SU-DHL-6 (cell line): ENCODE measurements at regions not wholly inside any gene's neighbourhood (a gene's known extent, or its start where the extent isn't known, plus 50 kb on each side); places are given as distances from the start of the nearest gene placed in this dataset.
"Not testable (repeated sequence)": the region's sequence is repeated elsewhere in the genome, so short reads cannot be mapped to it uniquely, and the experiment has no call there.

Experiments used
- H2AFZ ChIP-seq: fragments of 200-600 bp; sonication (generic); 2 replicates; pipeline ENCODE4 v1.6.1; 2014; ENCODE audit warnings: low read depth, mild to moderate bottlenecking, moderate library complexity, mixed read lengths, antibody characterized with exemption, low read length; ENCODE audit not compliant: severe bottlenecking
- H3F3A ChIP-seq: fragments of 200-600 bp; shearing (Covaris generic); 2 replicates; pipeline ENCODE4 v1.6.0; 2016; ENCODE audit warnings: antibody characterized with exemption, mild to moderate bottlenecking; ENCODE audit not compliant: insufficient read depth
- H3K27ac ChIP-seq: fragments of 200-600 bp; sonication (generic); 2 replicates; pipeline ENCODE4 v1.5.1; 2016; ENCODE audit warnings: low read depth, mild to moderate bottlenecking, low read length, moderate library complexity, mixed read lengths
- H3K27me3 ChIP-seq: fragments of 200-600 bp; sonication (generic), shearing (Covaris generic); 2 replicates; pipeline ENCODE4 v1.6.0; 2014; ENCODE audit warnings: mild to moderate bottlenecking, low read length
- H3K36me3 ChIP-seq: fragments of 200-600 bp; sonication (generic); 2 replicates; pipeline ENCODE4 v1.6.1; 2014; ENCODE audit warnings: mild to moderate bottlenecking, low read length, mixed read lengths
- H3K4me2 ChIP-seq: fragments of 300-600, 200-600 bp; shearing (Covaris generic), sonication (generic); 2 replicates; pipeline ENCODE4 v1.6.0; 2014; ENCODE audit warnings: low read length, low read depth, mild to moderate bottlenecking; ENCODE audit not compliant: poor library complexity, severe bottlenecking
- H3K4me3 ChIP-seq: fragments of 200-600 bp; sonication (generic); 2 replicates; pipeline ENCODE4 v1.5.1; 2014; ENCODE audit warnings: antibody characterized with exemption, low read length, mild to moderate bottlenecking, mixed read lengths; ENCODE audit not compliant: insufficient read depth, poor library complexity, severe bottlenecking
- H3K79me2 ChIP-seq: fragments of 200-600 bp; sonication (generic); 2 replicates; pipeline ENCODE4 v1.6.1; 2014; ENCODE audit warnings: mild to moderate bottlenecking, low read length, moderate library complexity; ENCODE audit not compliant: insufficient read depth
- H3K9ac ChIP-seq: fragments of 200-600 bp; sonication (generic); 2 replicates; pipeline ENCODE4 v1.7.0; 2014; ENCODE audit warnings: mild to moderate bottlenecking, low read length
- H3K9me2 ChIP-seq: fragments of 200-600 bp; sonication (generic); replicated peaks from 2 replicates; pipeline ENCODE4 v1.6.1; 2014; ENCODE audit warnings: low read length; ENCODE audit not compliant: insufficient read depth
- H3K9me3 ChIP-seq: fragments of 200-600 bp; sonication (generic); 2 replicates; pipeline ENCODE4 v1.6.1; 2014; ENCODE audit warnings: low read length, mixed read lengths; ENCODE audit not compliant: insufficient read depth
- H4K20me1 ChIP-seq: fragments of 200-600 bp; sonication (generic); 2 replicates; pipeline ENCODE4 v1.6.1; 2014; ENCODE audit warnings: low read depth, mild to moderate bottlenecking, antibody characterized with exemption, low read length, moderate library complexity, mixed read lengths
- CTCF ChIP-seq: fragments of 200-600 bp; sonication (generic); IDR thresholded peaks from one replicate; pipeline ENCODE4 v1.5.1; 2017; ENCODE audit warnings: antibody characterized with exemption, mild to moderate bottlenecking, low read length, moderate library complexity; ENCODE audit not compliant: insufficient read depth, poor library complexity, severe bottlenecking
- EZH2phosphoT487 ChIP-seq: fragments of 200-600 bp; sonication (generic), shearing (Covaris generic); conservative IDR thresholded peaks from 2 replicates; pipeline ENCODE4 v1.6.1; 2018; ENCODE audit warnings: mild to moderate bottlenecking, antibody characterized with exemption, low read length, moderate library complexity, mixed read lengths

- Histone ChIP-seq H3K4me3 (no peak overlapping the region), H3K9me3 (no peaks in the 10 kb centered on the region), H3K79me2 (no peaks in the 10 kb centered on the region), H3F3A (no peaks in the 10 kb centered on the region), H2AFZ (no peak overlapping the region), H3K4me2 (no peak overlapping the region), H3K27ac (no peak overlapping the region), H4K20me1 (no peaks in the 10 kb centered on the region), H3K27me3 (no peaks in the 10 kb centered on the region), H3K9me2 (no peaks in the 10 kb centered on the region), H3K9ac (no peak overlapping the region), H3K36me3 (no peaks in the 10 kb centered on the region)
- TF ChIP-seq CTCF, result no peak
- no peak for TF ChIP-seq EZH2phosphoT487
These were observed 88.7 kb upstream of the KCNMA1 start for GRCh38 chr10:77726301-77726700.

- Histone ChIP-seq H3K9me3 (no peaks in the 10 kb centered on the region), H4K20me1 (no peaks in the 10 kb centered on the region), H3K4me2 (no peak overlapping the region), H3K4me3 (no peak overlapping the region), H3K36me3 (no peaks in the 10 kb centered on the region), H3K9ac (no peak overlapping the region), H2AFZ (no peak overlapping the region), H3F3A (no peaks in the 10 kb centered on the region), H3K27me3 (no peaks in the 10 kb centered on the region), H3K79me2 (no peaks in the 10 kb centered on the region), H3K9me2 (no peaks in the 10 kb centered on the region), H3K27ac (no peak overlapping the region)
- TF ChIP-seq EZH2phosphoT487, result no peak
- TF ChIP-seq CTCF, result no peak
These were observed 87.2 kb upstream of the KCNMA1 start for GRCh38 chr10:77724820-77725219.

GRCh38 chr10:77723376-77723775 lies 85.8 kb upstream of the KCNMA1 start:
- Histone ChIP-seq H3K9ac (no peak overlapping the region), H3K36me3 (no peaks in the 10 kb centered on the region), H3F3A (no peaks in the 10 kb centered on the region), H3K79me2 (no peaks in the 10 kb centered on the region), H3K27ac (no peak overlapping the region), H2AFZ (no peak overlapping the region), H3K27me3 (no peaks in the 10 kb centered on the region), H3K4me2 (no peak overlapping the region), H3K4me3 (no peak overlapping the region), H3K9me3 (no peaks in the 10 kb centered on the region), H3K9me2 (no peaks in the 10 kb centered on the region), H4K20me1 (no peaks in the 10 kb centered on the region)
- TF ChIP-seq CTCF, result no peak
- TF ChIP-seq EZH2phosphoT487, result no peak

- H3K27ac ChIP-seq, H3K27me3 ChIP-seq, H3K4me2 ChIP-seq, H3F3A ChIP-seq, H3K36me3 ChIP-seq, H3K4me3 ChIP-seq, H4K20me1 ChIP-seq, H3K79me2 ChIP-seq, H3K9me3 ChIP-seq, H2AFZ ChIP-seq, H3K9me2 ChIP-seq, H3K9ac ChIP-seq: not testable (repeated sequence)
These were observed 85.3 kb upstream of the KCNMA1 start for GRCh38 chr10:77722956-77723355.
